Hematopoietic multipotent progenitor cell (in vitro differentiated cells): ENCODE measurements at regions not wholly inside any gene's neighbourhood (a gene's known extent, or its start where the extent isn't known, plus 50 kb on each side); places are given as distances from the start of the nearest gene placed in this dataset.
"Not testable (repeated sequence)": the region's sequence is repeated elsewhere in the genome, so short reads cannot be mapped to it uniquely, and the experiment has no call there.

Source experiments
- DNase-seq, 3 donors: peaks; one replicate each; pipeline ENCODE4 v3.0.0-alpha.2; 2011 to 2015; ENCODE audit warnings: low read depth in 2 of 3, low spot score in 2 of 3

GRCh38 chr16:29203933-29204805 lies 202.3 kb downstream of the NPIPB11 start:
- DNase-seq = not testable (repeated sequence)

- not testable (repeated sequence) for DNase-seq
Measured at GRCh38 chr16:29203046-29203932, 203.2 kb downstream of the NPIPB11 start.

GRCh38 chr16:29202642-29203041 lies 203.9 kb downstream of the NPIPB11 start:
- DNase-seq = not testable (repeated sequence)

- DNase-seq = not testable (repeated sequence)
Measured at GRCh38 chr16:29202025-29202632, 204.4 kb downstream of the NPIPB11 start.

GRCh38 chr16:29201296-29202024 lies 205.1 kb downstream of the NPIPB11 start:
- DNase-seq = not testable (repeated sequence)

- not testable (repeated sequence) for DNase-seq
Measured at GRCh38 chr16:29200681-29201080, 205.8 kb downstream of the NPIPB11 start.

GRCh38 chr16:29200135-29200601 lies 206.3 kb downstream of the NPIPB11 start:
- not testable (repeated sequence) for DNase-seq

GRCh38 chr16:29199626-29200025 lies 206.9 kb downstream of the NPIPB11 start:
- DNase-seq = not testable (repeated sequence)

GRCh38 chr16:29198731-29199521 lies 207.6 kb downstream of the NPIPB11 start:
- no peak for DNase-seq

GRCh38 chr16:29198231-29198630 lies 208.3 kb downstream of the NPIPB11 start:
- DNase-seq = no peak

GRCh38 chr16:29197494-29198100 lies 208.9 kb downstream of the NPIPB11 start:
- DNase-seq = not testable (repeated sequence)

- not testable (repeated sequence) for DNase-seq
Measured at GRCh38 chr16:29196746-29197145, 209.8 kb downstream of the NPIPB11 start.

GRCh38 chr16:29195116-29195872 lies 210.4 kb downstream of the LAT start:
- not testable (repeated sequence) for DNase-seq

- DNase-seq = not testable (repeated sequence)
Measured at GRCh38 chr16:29194185-29194844, 209.5 kb downstream of the LAT start.

GRCh38 chr16:29193634-29194033 lies 208.8 kb downstream of the LAT start:
- not testable (repeated sequence) for DNase-seq

GRCh38 chr16:29193248-29193574 lies 208.4 kb downstream of the LAT start:
- DNase-seq = not testable (repeated sequence)

GRCh38 chr16:29192329-29193247 lies 207.7 kb downstream of the LAT start:
- peak in 1 of 3 donors; percentile 9 for DNase-seq
